ENCODE measurements at regions not wholly inside any gene's neighbourhood (a gene's known extent, or its start where the extent isn't known, plus 50 kb on each side); places are given as distances from the start of the nearest gene placed in this dataset.

GRCh38 chr2:76128622-76129021, 417.9 kb upstream of the GCFC2 start:
- no peak for TF ChIP-seq CTCF (IDR thresholded peaks at IDR 0.05)
- Histone ChIP-seq H3K4me3 (ENCODE audit: low read depth in 1 of 2, low read length in 1 of 2) (no peak overlapping the region), H3K36me3 (no peaks in the 10 kb centered on the region), H3K27ac (no peak overlapping the region), H3K27me3 (no peaks in the 10 kb centered on the region), H3K4me1 (ENCODE audit: control insufficient read depth in 1 of 2, insufficient read depth in 1 of 2, low read depth in 1 of 2, low read length in 1 of 2) (no peaks in the 10 kb centered on the region), H3K9me3 (no peaks in the 10 kb centered on the region)

GRCh38 chr2:76120176-76120575, 409.5 kb upstream of the GCFC2 start:
- Histone ChIP-seq H3K27ac (no peak overlapping the region), H3K9me3 (no peaks in the 10 kb centered on the region), H3K36me3 (no peaks in the 10 kb centered on the region), H3K4me3 (ENCODE audit: low read depth in 1 of 2, low read length in 1 of 2) (no peak overlapping the region), H3K27me3 (no peaks in the 10 kb centered on the region), H3K4me1 (ENCODE audit: control insufficient read depth in 1 of 2, insufficient read depth in 1 of 2, low read depth in 1 of 2, low read length in 1 of 2) (no peaks in the 10 kb centered on the region)
- no peak for TF ChIP-seq CTCF (IDR thresholded peaks at IDR 0.05)

- Histone ChIP-seq H3K27me3 (no peaks in the 10 kb centered on the region), H3K4me1 (ENCODE audit: control insufficient read depth in 1 of 2, insufficient read depth in 1 of 2, low read depth in 1 of 2, low read length in 1 of 2) (no peaks in the 10 kb centered on the region), H3K9me3 (no peaks in the 10 kb centered on the region), H3K27ac (no peak overlapping the region), H3K36me3 (no peaks in the 10 kb centered on the region), H3K4me3 (ENCODE audit: low read depth in 1 of 2, low read length in 1 of 2) (no peak overlapping the region)
- no peak for TF ChIP-seq CTCF (IDR thresholded peaks at IDR 0.05)
These were observed 379.0 kb upstream of the GCFC2 start for GRCh38 chr2:76089683-76090082.

GRCh38 chr2:76083248-76083647, 372.5 kb upstream of the GCFC2 start:
- no peaks in the 10 kb centered on the region for H3K4me1 ChIP-seq (ENCODE audit: control insufficient read depth in 1 of 2, insufficient read depth in 1 of 2, low read depth in 1 of 2, low read length in 1 of 2)
- H3K4me3 ChIP-seq (ENCODE audit: low read depth in 1 of 2, low read length in 1 of 2): no peak overlapping the region
- no peaks in the 10 kb centered on the region for H3K27me3 ChIP-seq
- H3K9me3 ChIP-seq: no peaks in the 10 kb centered on the region
- TF ChIP-seq CTCF (IDR thresholded peaks at IDR 0.05): no peak
- H3K36me3 ChIP-seq: no peaks in the 10 kb centered on the region
- H3K27ac ChIP-seq: no peak overlapping the region

- H3K36me3 ChIP-seq: no peaks in the 10 kb centered on the region
- no peaks in the 10 kb centered on the region for H3K4me1 ChIP-seq (ENCODE audit: control insufficient read depth in 1 of 2, insufficient read depth in 1 of 2, low read depth in 1 of 2, low read length in 1 of 2)
- H3K27ac ChIP-seq: no peak overlapping the region
- no peak for TF ChIP-seq CTCF (IDR thresholded peaks at IDR 0.05)
- no peak overlapping the region for H3K4me3 ChIP-seq (ENCODE audit: low read depth in 1 of 2, low read length in 1 of 2)
- no peaks in the 10 kb centered on the region for H3K9me3 ChIP-seq
- H3K27me3 ChIP-seq: no peaks in the 10 kb centered on the region
These were observed 371.8 kb upstream of the GCFC2 start for GRCh38 chr2:76082509-76082908.

- no peak overlapping the region for H3K27ac ChIP-seq
- no peaks in the 10 kb centered on the region for H3K4me1 ChIP-seq (ENCODE audit: control insufficient read depth in 1 of 2, insufficient read depth in 1 of 2, low read depth in 1 of 2, low read length in 1 of 2)
- no peak for TF ChIP-seq CTCF (IDR thresholded peaks at IDR 0.05)
- no peak overlapping the region for H3K4me3 ChIP-seq (ENCODE audit: low read depth in 1 of 2, low read length in 1 of 2)
- H3K27me3 ChIP-seq: no peaks in the 10 kb centered on the region
- no peaks in the 10 kb centered on the region for H3K9me3 ChIP-seq
- no peaks in the 10 kb centered on the region for H3K36me3 ChIP-seq
These were observed 369.4 kb upstream of the GCFC2 start for GRCh38 chr2:76080154-76080553.

All from neutrophil (primary cell).